ENCODE measurements at regions not wholly inside any gene's neighbourhood (a gene's known extent, or its start where the extent isn't known, plus 50 kb on each side); places are given as distances from the start of the nearest gene placed in this dataset.

GRCh38 chr11:96664110-96664509, 274.3 kb downstream of the JRKL start:
- DNase-seq = no peak
- no peak overlapping the region for H3K4me3 Mint-ChIP-seq
- no peaks in the 10 kb centered on the region for H3K27me3 Mint-ChIP-seq
- H3K27ac Mint-ChIP-seq = no peak overlapping the region
- H3K36me3 Mint-ChIP-seq = no peaks in the 10 kb centered on the region
- no peaks in the 10 kb centered on the region for H3K9me3 Mint-ChIP-seq
- no peaks in the 10 kb centered on the region for H3K4me1 Mint-ChIP-seq

DNA sequence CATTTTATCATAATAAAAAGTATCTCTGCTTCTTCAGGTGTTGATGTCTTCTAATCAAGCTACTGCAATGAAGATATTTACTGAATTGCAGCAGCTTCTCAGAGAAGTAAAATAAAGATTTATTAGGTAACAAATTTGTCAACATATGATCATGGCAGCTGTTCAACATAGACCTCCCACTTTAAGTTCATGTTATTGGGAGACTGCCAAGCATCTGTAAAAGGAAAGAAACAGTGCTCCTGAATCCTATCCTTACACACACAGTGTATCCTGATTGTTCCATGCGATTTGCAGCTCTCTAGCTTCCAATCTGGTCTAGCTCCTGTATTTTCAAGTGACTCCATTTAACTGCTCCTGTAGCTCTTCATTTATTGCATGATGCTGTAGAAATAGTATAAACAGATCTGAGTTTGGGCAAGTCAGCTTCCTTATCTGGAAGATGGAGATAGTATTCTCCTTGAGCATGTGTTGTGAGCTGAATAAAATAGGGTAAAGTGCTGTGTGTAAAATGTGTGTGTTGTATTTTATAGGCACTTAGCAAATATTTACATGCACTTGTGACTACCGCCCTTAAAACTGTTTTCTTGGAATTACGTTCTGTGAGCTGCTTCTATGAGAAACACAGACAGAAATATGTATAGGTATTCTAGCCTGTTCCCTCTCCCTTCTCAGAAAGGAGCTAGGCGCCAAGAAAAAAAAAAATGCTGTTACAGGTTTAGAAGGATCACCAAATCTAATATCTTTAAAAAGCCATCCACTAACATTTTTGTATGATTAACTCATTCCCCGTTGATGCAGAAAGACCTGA, 290.6 kb downstream of the JRKL start:
- Mint-ChIP-seq H3K27ac (no peak overlapping the region), H3K27me3 (no peaks in the 10 kb centered on the region), H3K36me3 (no peaks in the 10 kb centered on the region), H3K4me1 (no peaks in the 10 kb centered on the region), H3K9me3 (no peaks in the 10 kb centered on the region), H3K4me3 (no peak overlapping the region)
- no peak for DNase-seq

GRCh38 chr11:96681019-96681716, 291.4 kb downstream of the JRKL start:
- DNase-seq = no peak
- Mint-ChIP-seq H3K36me3 (no peaks in the 10 kb centered on the region), H3K27ac (no peak overlapping the region), H3K4me3 (no peak overlapping the region), H3K27me3 (no peaks in the 10 kb centered on the region), H3K9me3 (no peaks in the 10 kb centered on the region), H3K4me1 (no peaks in the 10 kb centered on the region)

DNA sequence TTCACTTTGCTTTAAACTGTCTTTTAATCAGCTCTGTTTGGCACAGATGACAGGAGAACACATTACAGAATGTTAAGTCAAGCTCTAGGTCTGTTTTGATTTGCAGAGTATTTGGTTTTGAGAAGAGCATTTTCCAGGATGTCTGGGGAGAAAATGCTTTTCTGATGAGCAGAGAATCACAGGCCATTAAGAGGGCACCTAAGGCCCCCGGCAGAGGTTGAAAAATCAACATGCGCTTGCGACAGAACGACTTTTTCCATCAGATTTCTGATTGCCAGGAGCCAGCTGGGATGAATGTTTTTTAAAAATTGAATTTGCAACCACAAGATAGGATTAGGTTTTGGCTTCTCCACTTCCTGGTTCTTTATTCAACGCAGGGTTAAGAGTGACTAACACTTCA, 304.5 kb downstream of the JRKL start:
- no peaks in the 10 kb centered on the region for H3K36me3 Mint-ChIP-seq
- no peaks in the 10 kb centered on the region for H3K9me3 Mint-ChIP-seq
- H3K4me3 Mint-ChIP-seq = no peak overlapping the region
- no peak for DNase-seq
- no peak overlapping the region for H3K27ac Mint-ChIP-seq
- no peaks in the 10 kb centered on the region for H3K4me1 Mint-ChIP-seq
- no peaks in the 10 kb centered on the region for H3K27me3 Mint-ChIP-seq

DNA sequence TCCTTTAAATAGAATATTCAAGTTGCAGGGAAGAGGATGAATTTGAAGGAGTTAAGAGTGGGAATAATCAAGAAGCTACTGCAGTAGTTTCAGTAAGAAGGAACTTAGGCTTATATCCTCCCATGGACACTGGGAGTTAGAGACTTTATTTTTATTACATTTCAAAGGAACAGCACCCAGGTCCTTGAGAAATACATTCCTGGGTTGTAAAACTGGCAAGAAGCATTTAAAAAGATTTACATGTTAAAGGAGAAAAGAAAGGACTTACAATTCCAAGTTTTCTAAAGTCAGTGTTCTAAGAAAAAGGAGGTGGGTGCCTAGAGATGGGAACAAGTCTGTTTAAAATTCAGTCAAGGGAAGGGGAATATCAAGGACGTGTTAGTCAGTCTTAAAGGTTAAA, 306.9 kb downstream of the JRKL start:
- no peak for DNase-seq
- Mint-ChIP-seq H3K9me3 (no peaks in the 10 kb centered on the region), H3K27me3 (no peaks in the 10 kb centered on the region), H3K27ac (no peak overlapping the region), H3K4me1 (no peaks in the 10 kb centered on the region), H3K36me3 (no peaks in the 10 kb centered on the region), H3K4me3 (no peak overlapping the region)

DNA sequence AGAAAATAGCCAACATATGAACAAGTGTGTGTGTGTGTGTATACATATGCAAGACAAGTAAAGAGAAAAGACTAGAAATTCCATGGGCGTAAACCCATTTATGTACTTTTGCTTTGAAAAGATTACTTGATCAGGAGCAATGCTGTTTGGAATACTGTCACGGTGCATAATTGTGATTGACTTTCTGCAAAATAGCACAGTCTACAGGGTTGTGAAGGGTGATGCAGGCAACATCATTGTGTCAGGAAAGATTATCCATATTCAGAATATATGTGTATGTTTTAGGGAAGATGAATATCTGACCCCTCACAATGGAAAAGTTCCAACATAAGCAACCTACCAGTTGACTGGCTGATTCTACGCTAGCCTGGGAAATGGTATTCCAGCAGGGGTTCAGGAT, 307.7 kb downstream of the JRKL start:
- no peaks in the 10 kb centered on the region for H3K9me3 Mint-ChIP-seq
- no peaks in the 10 kb centered on the region for H3K4me1 Mint-ChIP-seq
- no peaks in the 10 kb centered on the region for H3K36me3 Mint-ChIP-seq
- no peak overlapping the region for H3K4me3 Mint-ChIP-seq
- H3K27ac Mint-ChIP-seq = no peak overlapping the region
- no peaks in the 10 kb centered on the region for H3K27me3 Mint-ChIP-seq
- DNase-seq = no peak

DNA sequence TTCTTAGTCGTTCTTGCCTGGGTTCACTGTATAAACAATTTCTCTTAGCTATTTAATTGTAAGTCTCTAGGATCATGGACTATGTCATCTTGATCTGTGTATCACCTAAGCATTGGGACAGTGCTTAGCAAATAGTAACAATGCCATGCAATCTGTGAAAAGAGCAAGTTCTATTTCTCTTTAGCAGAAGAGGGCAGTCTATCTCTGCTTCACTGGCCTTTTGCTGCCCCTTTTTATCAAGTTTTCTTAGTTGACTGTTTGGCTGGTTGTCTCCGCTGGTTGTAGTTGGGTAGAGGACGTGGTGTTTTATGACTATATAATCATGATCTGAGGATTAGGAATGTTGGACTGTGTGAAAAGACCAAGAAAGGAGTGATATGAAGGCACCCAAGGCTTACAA, 315.0 kb downstream of the JRKL start:
- no peaks in the 10 kb centered on the region for H3K36me3 Mint-ChIP-seq
- no peak overlapping the region for H3K27ac Mint-ChIP-seq
- H3K27me3 Mint-ChIP-seq = no peaks in the 10 kb centered on the region
- no peaks in the 10 kb centered on the region for H3K4me1 Mint-ChIP-seq
- no peaks in the 10 kb centered on the region for H3K9me3 Mint-ChIP-seq
- DNase-seq = no peak
- H3K4me3 Mint-ChIP-seq = no peak overlapping the region

DNA sequence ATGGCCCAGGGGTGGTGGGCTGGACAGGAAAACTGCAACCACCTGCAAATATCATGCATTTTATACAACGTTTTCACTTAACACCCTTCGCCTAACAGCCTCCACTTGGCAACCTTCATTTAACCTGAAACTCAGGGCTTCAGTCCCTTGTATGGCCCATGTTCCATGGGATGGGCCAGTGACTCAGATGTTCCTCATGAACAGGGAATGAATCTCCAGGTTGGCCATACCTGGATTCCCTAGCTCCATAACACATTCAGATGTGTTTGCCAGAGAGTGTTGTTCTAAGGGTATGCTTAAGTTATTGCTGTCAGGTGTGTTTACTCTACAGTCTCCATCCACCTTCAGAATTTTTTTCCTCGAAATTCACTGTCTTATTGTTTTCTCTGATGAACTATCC, 316.9 kb downstream of the JRKL start:
- Mint-ChIP-seq H3K27ac (no peak overlapping the region), H3K4me1 (no peaks in the 10 kb centered on the region), H3K36me3 (no peaks in the 10 kb centered on the region), H3K4me3 (no peak overlapping the region), H3K27me3 (no peaks in the 10 kb centered on the region), H3K9me3 (peaks cover 4% of the 10 kb centered on the region)
- no peak for DNase-seq

- H3K9me3 Mint-ChIP-seq = peaks cover 4% of the 10 kb centered on the region
- no peak for DNase-seq
- H3K27ac Mint-ChIP-seq = no peak overlapping the region
- no peaks in the 10 kb centered on the region for H3K4me1 Mint-ChIP-seq
- H3K36me3 Mint-ChIP-seq = no peaks in the 10 kb centered on the region
- no peaks in the 10 kb centered on the region for H3K27me3 Mint-ChIP-seq
- H3K4me3 Mint-ChIP-seq = no peak overlapping the region
Observed at GRCh38 chr11:96707273-96707672, 317.5 kb downstream of the JRKL start.

DNA sequence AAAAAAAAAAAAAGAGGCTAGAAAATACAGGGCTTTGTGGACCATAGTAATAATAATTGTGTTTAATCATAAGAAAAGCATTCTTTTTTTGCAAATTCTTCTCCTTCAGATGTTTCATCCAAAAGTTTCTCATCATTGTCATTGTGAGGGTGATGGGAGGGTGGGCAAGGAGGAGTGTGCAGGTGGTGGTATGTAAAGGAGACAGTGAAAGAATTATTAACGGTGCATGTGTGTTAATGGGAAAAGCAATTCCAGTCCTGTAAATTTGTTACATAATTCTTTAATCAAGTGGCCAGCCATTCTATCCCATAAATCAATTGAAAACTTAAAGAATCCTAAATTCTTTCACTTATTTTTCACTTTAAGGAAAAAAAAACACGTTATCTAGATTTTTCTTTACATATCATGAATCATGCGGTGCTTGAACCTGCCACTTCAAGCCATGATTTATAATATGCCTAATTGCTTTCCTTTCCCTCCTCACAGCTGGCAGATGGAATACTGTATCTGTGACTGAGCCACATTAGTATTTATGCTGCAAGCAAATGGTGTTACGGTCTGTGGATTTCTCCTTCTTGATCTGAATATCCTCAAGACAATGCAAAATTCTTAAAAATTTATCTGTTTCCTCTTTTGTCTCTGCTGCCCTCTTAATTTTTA, 318.5 kb downstream of the JRKL start:
- no peaks in the 10 kb centered on the region for H3K36me3 Mint-ChIP-seq
- H3K27me3 Mint-ChIP-seq = no peaks in the 10 kb centered on the region
- H3K4me1 Mint-ChIP-seq = no peaks in the 10 kb centered on the region
- H3K9me3 Mint-ChIP-seq = peaks cover 4% of the 10 kb centered on the region
- no peak overlapping the region for H3K27ac Mint-ChIP-seq
- H3K4me3 Mint-ChIP-seq = no peak overlapping the region
- DNase-seq = no peak

DNA sequence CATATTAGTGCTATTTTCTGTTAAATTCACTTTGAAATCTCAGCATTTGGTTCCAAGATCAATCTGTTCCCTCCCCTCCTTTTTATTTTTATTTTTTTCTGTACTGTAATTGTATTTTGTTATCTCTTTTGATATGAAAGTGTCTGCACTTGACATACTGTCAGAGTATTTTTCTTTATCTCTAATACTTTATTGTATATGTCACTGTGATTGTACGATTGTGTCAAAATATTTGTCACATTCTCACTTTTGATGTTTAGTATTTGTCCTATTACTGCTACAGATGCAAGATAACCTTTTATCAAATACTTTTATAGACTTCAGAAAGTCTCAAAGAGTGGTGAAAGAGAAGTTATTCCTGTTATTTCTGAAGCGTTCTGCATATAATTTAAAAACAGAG, 323.5 kb downstream of the JRKL start:
- no peak overlapping the region for H3K4me3 Mint-ChIP-seq
- H3K27ac Mint-ChIP-seq = no peak overlapping the region
- no peaks in the 10 kb centered on the region for H3K36me3 Mint-ChIP-seq
- H3K4me1 Mint-ChIP-seq = no peaks in the 10 kb centered on the region
- peaks cover 4% of the 10 kb centered on the region for H3K9me3 Mint-ChIP-seq
- no peaks in the 10 kb centered on the region for H3K27me3 Mint-ChIP-seq
- no peak for DNase-seq

DNA sequence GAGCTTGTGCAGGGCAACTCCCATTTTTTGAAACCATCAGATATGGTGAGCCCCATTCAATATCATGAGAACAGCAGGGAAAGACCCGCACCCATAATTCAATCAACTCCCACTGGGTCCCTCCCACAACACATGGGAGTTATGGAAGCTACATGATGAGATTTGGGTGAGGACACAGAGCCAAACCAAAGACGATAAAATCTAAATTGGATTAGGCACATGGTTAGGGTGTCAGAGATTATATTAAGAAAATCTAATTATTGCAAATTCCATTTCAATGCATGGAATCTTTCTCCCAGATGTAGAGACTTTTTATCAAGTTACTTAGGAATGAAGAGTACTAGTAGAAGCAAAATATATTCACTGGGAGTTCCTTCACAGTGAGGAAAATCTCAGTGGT, 324.9 kb downstream of the JRKL start:
- Mint-ChIP-seq H3K36me3 (no peaks in the 10 kb centered on the region), H3K4me1 (no peaks in the 10 kb centered on the region), H3K27ac (no peak overlapping the region), H3K4me3 (no peak overlapping the region), H3K27me3 (no peaks in the 10 kb centered on the region), H3K9me3 (peaks cover 4% of the 10 kb centered on the region)
- no peak for DNase-seq

GRCh38 chr11:96715208-96715607, 325.4 kb downstream of the JRKL start:
- Mint-ChIP-seq H3K4me1 (no peaks in the 10 kb centered on the region), H3K27me3 (no peaks in the 10 kb centered on the region), H3K27ac (no peak overlapping the region), H3K4me3 (no peak overlapping the region), H3K9me3 (peaks cover 4% of the 10 kb centered on the region), H3K36me3 (no peaks in the 10 kb centered on the region)
- no peak for DNase-seq

DNA sequence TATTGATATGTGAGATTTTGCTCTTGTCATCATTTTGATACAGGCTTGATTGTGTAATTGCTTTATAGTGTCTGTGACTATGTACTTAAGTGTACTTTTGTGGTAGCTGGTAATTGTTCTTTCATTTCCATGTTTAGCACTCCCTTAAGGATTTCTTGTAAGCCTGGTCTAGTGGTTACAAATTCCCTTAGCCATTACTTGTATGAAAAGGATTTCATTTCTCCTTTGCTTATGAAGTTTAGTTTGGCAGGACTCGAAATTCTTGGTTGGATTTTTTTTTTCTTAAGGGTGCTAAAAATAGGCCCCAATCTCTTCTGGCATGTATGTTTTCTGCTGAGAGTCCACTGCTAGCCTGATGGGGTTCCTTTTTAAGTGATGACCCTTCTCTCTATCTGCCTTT, 346.8 kb downstream of the JRKL start:
- no peaks in the 10 kb centered on the region for H3K9me3 Mint-ChIP-seq
- H3K27ac Mint-ChIP-seq = no peak overlapping the region
- H3K4me3 Mint-ChIP-seq = no peak overlapping the region
- no peak for DNase-seq
- H3K36me3 Mint-ChIP-seq = no peaks in the 10 kb centered on the region
- no peaks in the 10 kb centered on the region for H3K4me1 Mint-ChIP-seq
- H3K27me3 Mint-ChIP-seq = no peaks in the 10 kb centered on the region

- Mint-ChIP-seq H3K9me3 (no peaks in the 10 kb centered on the region), H3K4me1 (no peaks in the 10 kb centered on the region), H3K27me3 (no peaks in the 10 kb centered on the region), H3K36me3 (no peaks in the 10 kb centered on the region), H3K4me3 (no peak overlapping the region), H3K27ac (no peak overlapping the region)
- DNase-seq = no peak
Observed at GRCh38 chr11:96738311-96738710, 348.5 kb downstream of the JRKL start.

DNA sequence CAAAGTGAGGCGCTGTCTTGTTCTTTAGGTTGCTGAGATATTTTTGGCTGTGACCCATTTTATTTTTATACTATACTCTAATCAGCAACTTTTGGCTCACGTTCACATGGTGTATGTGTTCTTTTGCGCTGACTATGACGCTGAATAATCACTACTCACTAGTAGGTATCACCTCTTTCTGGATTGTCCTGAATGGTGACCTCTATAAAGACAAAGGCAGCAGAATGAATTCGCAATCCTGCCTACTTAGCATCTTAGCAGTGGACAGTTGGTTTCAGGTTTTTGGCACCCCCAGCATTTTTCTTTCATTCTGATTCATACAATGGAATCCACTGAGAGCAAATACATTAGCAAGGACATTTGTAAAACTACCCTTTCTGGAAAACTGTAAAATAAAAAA, 351.3 kb downstream of the JRKL start:
- no peaks in the 10 kb centered on the region for H3K4me1 Mint-ChIP-seq
- DNase-seq = no peak
- no peaks in the 10 kb centered on the region for H3K27me3 Mint-ChIP-seq
- no peaks in the 10 kb centered on the region for H3K9me3 Mint-ChIP-seq
- H3K27ac Mint-ChIP-seq = no peak overlapping the region
- no peak overlapping the region for H3K4me3 Mint-ChIP-seq
- no peaks in the 10 kb centered on the region for H3K36me3 Mint-ChIP-seq
